SW 1271 (cell line): ENCODE measurements at regions not wholly inside any gene's neighbourhood (a gene's known extent, or its start where the extent isn't known, plus 50 kb on each side); places are given as distances from the start of the nearest gene placed in this dataset.
"Not testable (repeated sequence)": the region's sequence is repeated elsewhere in the genome, so short reads cannot be mapped to it uniquely, and the experiment has no call there.

Experiments
- DNase-seq, 2 experiments: peaks; one replicate each; lab custom pipeline; 2025; lab: John Stamatoyannopoulos, UW

DNA sequence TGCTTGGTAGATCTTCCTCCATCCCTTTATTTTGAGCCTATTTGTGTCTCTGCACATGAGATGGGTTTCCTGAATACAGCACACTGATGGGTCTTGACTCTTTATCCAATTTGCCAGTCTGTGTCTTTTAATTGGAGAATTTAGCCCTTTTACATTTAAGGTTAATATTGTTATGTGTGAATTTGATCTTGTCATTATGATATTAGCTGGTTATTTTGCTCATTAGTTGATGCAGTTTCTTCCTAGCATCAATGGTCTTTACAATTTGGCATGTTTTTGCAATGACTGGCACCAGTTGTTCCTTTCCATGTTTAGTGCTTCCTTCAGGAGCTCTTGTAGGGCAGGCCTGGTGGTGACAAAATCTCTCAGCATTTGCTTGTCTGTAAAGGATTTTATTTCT is 72.4 kb downstream of the HNRNPD start:
- not testable (repeated sequence) for DNase-seq

DNA sequence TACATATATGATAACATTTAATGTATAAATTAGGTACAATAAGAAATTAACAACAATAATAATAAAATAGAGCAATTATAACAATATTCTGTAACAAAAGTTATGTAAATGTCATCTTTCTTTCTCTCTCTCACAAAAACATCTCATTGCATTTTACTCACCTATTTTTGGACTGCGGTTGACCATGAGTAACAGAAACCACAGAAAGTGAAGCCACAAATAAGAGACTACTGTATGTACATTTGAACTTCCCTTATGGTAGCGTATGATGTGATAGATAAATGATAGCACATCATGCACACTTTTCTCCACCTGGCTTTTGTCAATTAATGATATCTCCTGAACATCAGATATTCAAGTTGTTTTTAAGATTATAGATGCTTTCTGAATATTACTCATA is 80.5 kb downstream of the HNRNPD start:
- no peak for DNase-seq

DNA sequence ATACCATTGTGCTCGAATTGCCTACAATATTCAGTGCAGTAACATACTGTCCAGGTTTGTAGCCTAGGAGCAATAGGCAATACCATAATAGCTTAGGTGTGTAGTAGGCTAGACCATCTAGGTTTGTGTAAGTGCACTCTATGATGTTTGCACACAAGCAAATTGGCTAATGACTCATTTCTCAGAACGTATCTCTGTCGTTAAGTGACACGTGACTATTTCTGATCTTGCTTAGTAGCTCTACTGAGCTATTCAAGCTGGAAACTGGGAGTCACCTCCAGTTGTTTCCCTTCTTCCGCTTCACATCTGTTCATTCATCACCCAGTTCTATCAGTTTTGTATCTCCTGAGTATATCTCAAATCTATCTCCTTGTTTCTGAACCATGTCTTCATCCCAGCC is 86.1 kb downstream of the HNRNPD start:
- no peak for DNase-seq

- peak; percentile 75 to 93 for DNase-seq
Observed at GRCh38 chr4:82284858-82285805, 88.7 kb downstream of the HNRNPD start.

- DNase-seq: no peak
Observed at GRCh38 chr4:82284475-82284857, 89.3 kb downstream of the HNRNPD start.

DNA sequence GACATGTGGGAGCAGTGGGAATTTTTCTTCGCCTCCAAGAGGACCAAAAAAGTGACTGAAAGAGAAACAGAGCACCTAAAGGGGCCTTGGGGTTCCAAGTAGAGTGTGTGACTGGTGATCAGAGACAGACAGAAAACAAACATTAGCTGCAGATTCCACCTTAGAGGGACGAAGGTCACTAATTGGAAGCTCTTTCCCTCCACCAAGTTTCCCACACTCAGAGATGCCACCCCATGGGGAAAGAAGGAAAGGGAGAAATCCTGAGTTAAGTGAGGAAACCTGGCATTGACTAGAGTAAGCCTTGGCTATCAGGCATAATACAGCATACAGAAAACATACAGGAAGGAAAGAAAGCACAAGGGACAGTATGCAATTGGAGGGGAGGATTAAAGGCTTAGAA is 90.9 kb downstream of the HNRNPD start:
- DNase-seq: no peak

DNA sequence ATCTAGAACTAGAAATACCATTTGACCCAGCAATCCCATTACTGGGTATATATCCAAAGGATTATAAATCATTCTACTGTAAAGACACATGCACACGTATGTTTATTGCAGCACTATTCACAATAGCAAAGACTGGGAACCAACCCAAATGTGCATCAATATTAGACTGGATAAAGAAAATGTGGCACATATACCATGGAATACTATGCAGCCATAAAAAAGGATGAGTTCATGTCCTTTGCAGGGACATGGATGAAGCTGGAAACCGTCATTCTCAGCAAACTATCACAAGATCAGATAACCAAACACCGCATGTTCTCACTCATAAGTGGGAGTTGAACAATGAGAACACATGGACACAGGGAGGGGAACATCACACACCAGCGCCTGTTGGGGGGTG is 94.2 kb downstream of the HNRNPD start:
- not testable (repeated sequence) for DNase-seq

GRCh38 chr4:82276332-82276640 is 97.5 kb downstream of the HNRNPD start:
- no peak for DNase-seq

- DNase-seq: no peak
Observed at GRCh38 chr4:82275431-82276331, 98.1 kb downstream of the HNRNPD start.

GRCh38 chr4:82274700-82275099 is 99.1 kb downstream of the HNRNPD start:
- not testable (repeated sequence) for DNase-seq

- not testable (repeated sequence) for DNase-seq
Observed at GRCh38 chr4:82272523-82272922, 101.3 kb downstream of the HNRNPD start.

DNA sequence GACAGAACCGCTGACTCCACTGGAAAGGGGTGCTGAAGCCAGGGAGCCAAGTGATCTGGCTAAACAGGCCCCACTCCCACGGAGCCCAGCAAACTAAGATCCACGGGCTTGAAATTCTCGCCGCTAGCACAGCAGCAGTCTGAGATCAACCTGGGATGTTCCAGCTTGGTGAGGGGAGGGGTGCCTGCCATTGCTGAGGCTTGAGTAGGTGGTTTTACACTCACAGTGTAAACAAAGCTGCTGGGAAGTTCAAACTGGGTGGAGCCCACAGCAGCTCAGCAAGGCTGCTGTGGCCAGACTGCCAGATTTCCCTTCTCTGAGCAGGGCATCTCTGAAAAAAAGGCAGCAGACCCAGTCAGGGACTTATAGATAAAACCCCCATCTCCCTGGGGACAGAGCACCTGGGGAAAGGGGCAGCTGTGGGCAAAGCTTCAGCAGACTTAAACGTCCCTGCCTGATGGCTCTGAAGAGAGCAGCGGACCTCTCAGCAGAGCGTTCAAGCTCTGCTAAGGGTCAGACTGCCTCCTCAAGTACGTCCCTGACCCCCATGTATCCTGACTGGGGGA is 101.8 kb downstream of the HNRNPD start:
- not testable (repeated sequence) for DNase-seq

DNA sequence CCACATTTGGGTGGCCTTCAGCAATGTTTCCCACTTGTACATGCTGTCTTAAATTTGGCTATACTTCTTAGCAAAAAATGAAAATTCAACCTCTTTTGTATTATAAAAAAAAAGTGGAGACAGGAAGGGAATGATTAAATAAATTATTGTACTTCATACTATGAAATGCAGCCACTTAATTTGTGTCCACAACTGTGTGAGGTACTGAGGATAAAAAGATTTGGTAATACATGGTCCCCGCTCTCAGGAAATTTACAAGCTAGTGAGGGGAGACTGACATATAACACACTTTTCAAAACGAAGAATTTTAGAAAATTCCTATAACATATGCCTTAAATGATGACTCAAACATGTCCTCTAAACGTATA is 105.0 kb downstream of the HNRNPD start:
- DNase-seq: no peak

GRCh38 chr4:82268050-82268825 is 105.6 kb downstream of the HNRNPD start:
- peak; percentile 12 to 44 for DNase-seq

DNA sequence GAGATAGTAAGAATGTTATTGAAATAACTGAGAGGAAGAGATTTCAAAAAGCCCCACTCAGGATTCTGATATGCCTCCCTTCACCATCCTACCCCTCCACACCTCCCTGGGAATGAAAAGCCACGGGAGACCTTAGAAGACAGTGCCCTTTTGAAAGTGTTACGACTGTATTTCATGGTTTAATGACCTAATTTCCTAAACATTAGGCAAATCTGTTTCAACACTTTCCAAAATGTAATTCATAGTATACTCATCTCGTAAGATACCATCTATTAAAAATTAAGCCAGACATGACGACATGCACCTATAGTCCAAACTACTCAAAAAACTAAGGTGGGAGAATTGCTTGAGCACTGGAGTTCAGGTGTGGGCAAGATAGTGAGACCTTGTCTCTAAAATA is 106.3 kb downstream of the HNRNPD start:
- DNase-seq: no peak

- DNase-seq: no peak
Observed at GRCh38 chr4:82266345-82266744, 107.4 kb downstream of the HNRNPD start.

DNA sequence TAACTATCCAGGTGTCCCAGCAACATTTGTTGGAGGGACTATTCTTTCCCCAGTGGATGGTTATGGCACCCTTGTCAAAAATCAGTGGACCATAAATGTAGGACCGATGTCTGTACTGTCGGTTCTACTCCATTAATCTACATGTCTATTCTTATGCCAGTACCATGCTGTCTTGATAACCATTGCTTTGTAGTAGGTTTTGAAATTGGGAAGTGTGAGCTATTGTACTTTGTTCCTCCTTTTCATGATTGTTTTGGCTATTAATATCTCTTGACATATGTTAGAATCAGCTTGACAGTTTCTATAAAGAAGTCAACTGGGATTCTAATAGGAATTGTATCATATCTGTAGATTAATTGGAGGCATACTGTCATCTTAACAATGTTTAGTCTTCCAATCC is 112.7 kb downstream of the HNRNPD start:
- DNase-seq: no peak

DNA sequence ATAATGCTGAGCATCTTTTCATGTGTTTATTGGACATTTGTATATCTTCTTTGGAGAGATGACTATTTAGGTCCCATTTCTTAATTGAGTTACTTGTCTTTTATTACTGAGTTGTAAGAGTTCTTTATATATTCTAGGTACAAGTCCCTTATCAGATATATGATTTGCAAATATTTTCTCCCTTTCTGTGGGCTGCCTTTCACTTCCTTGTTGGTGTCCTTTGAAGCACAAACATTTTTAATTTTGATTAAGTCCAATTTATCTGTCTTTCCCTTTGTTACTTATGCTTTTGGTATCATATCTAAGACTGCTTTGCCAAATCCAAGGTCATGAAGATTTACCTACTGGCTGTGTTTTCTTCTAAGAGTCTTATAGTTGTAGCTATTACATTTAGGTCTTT is 113.2 kb downstream of the HNRNPD start:
- DNase-seq: no peak

DNA sequence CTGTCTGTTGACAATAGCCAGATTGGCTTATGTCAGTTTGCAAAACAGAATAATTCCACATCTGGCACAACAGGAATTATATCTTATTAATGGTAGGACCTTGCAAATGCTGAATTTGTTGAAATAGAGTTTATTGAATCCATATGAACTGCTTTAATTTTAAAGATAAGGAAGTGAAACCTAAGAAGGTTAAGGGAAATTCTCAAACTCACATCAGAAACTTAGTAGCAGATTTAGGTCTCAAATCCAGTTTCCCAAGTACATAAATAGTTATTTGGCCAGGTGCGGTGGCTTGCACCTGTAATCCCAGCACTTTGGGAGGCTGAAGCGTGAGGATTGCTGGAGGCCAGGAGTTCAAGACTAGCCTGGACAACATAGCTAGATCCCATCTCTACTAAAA is 117.1 kb downstream of the HNRNPD start:
- no peak for DNase-seq

- no peak for DNase-seq
Observed at GRCh38 chr4:82255657-82256056, 118.1 kb downstream of the HNRNPD start.

- no peak for DNase-seq
Observed at GRCh38 chr4:82248903-82249632, 124.7 kb downstream of the HNRNPD start.
